Activated CD4-positive, alpha-beta T cell treated with anti-CD3 and anti-CD28 coated beads, Interleukin-2, amount 50 U/mL, for 48 hours (primary cell): ENCODE measurements at regions not wholly inside any gene's neighbourhood (a gene's known extent, or its start where the extent isn't known, plus 50 kb on each side); places are given as distances from the start of the nearest gene placed in this dataset.

Experiments used
- DNase-seq, 2 experiments: peaks; one replicate each; pipeline ENCODE4 v3.0.0-alpha.2; 2020

GRCh38 chr6:138550346-138550767 lies 51.1 kb upstream of the NHSL1 start:
- DNase-seq: no peak

- no peak for DNase-seq
Measured at GRCh38 chr6:138554146-138554545, 54.9 kb upstream of the NHSL1 start.

- no peak for DNase-seq
Measured at GRCh38 chr6:138555421-138555988, 56.2 kb upstream of the NHSL1 start.

GRCh38 chr6:138557147-138557546 lies 57.9 kb upstream of the NHSL1 start:
- no peak for DNase-seq

- DNase-seq: no peak
Measured at GRCh38 chr6:138559143-138559542, 59.8 kb upstream of the NHSL1 start.

- DNase-seq: no peak
Measured at GRCh38 chr6:138560130-138560860, 61.0 kb upstream of the NHSL1 start.

- no peak for DNase-seq
Measured at GRCh38 chr6:138562691-138563090, 63.4 kb upstream of the NHSL1 start.

GRCh38 chr6:138563231-138563630 lies 63.9 kb upstream of the NHSL1 start:
- no peak for DNase-seq

GRCh38 chr6:138563650-138564049 lies 64.4 kb upstream of the NHSL1 start:
- no peak for DNase-seq

GRCh38 chr6:138564170-138564721 lies 65.0 kb upstream of the NHSL1 start:
- DNase-seq: no peak

- DNase-seq: no peak
Measured at GRCh38 chr6:138567052-138567451, 67.8 kb upstream of the NHSL1 start.

- DNase-seq: no peak
Measured at GRCh38 chr6:138568997-138569396, 69.7 kb upstream of the NHSL1 start.

GRCh38 chr6:138569554-138569953 lies 70.3 kb upstream of the NHSL1 start:
- DNase-seq: no peak

- DNase-seq: no peak
Measured at GRCh38 chr6:138569970-138570724, 70.9 kb upstream of the NHSL1 start.

- no peak for DNase-seq
Measured at GRCh38 chr6:138570725-138571029, 71.4 kb upstream of the NHSL1 start.

GRCh38 chr6:138571181-138571580 lies 71.9 kb upstream of the NHSL1 start:
- DNase-seq: no peak

- DNase-seq: no peak
Measured at GRCh38 chr6:138571585-138572166, 72.4 kb upstream of the NHSL1 start.

GRCh38 chr6:138572167-138572875 lies 73.0 kb upstream of the NHSL1 start:
- DNase-seq: no peak

- DNase-seq: no peak
Measured at GRCh38 chr6:138572885-138573284, 73.6 kb upstream of the NHSL1 start.

GRCh38 chr6:138575257-138575656 lies 76.0 kb upstream of the NHSL1 start:
- DNase-seq: no peak

GRCh38 chr6:138576313-138576712 lies 77.0 kb upstream of the NHSL1 start:
- DNase-seq: no peak

- DNase-seq: no peak
Measured at GRCh38 chr6:138577151-138577915, 78.0 kb upstream of the NHSL1 start.
